KMS-11 (cell line): ENCODE measurements at regions not wholly inside any gene's neighbourhood (a gene's known extent, or its start where the extent isn't known, plus 50 kb on each side); places are given as distances from the start of the nearest gene placed in this dataset.

ENCODE experiments used
- H2AFZ ChIP-seq: fragments of 200-600 bp; sonication (generic); 2 replicates; pipeline ENCODE4 v1.6.1; 2016; ENCODE audit warnings: antibody characterized with exemption, mixed run types, low read depth
- H3K27ac ChIP-seq: fragments of 200-600 bp; sonication (generic); 2 replicates; pipeline ENCODE4 v1.6.1; 2016; ENCODE audit warnings: mild to moderate bottlenecking, mixed run types
- H3K27me3 ChIP-seq: fragments of 200-600 bp; sonication (generic); 2 replicates; pipeline ENCODE4 v1.6.1; 2017; ENCODE audit warnings: mild to moderate bottlenecking, low read depth, mixed run types, moderate library complexity; ENCODE audit not compliant: insufficient read depth
- H3K36me3 ChIP-seq: fragments of 200-600 bp; sonication (generic); 2 replicates; pipeline ENCODE4 v1.6.1; 2017; ENCODE audit warnings: mild to moderate bottlenecking, mixed run types; ENCODE audit not compliant: insufficient read depth
- H3K4me1 ChIP-seq: fragments of 200-600 bp; sonication (generic); 2 replicates; pipeline ENCODE4 v1.6.1; 2016; ENCODE audit warnings: mild to moderate bottlenecking, low read depth, mixed run types; ENCODE audit not compliant: poor library complexity, severe bottlenecking
- H3K4me2 ChIP-seq: fragments of 200-600 bp; sonication (generic); 2 replicates; pipeline ENCODE4 v1.7.0; 2016; ENCODE audit warnings: mild to moderate bottlenecking, mixed run types
- H3K4me3 ChIP-seq: fragments of 200-600 bp; sonication (generic); IDR thresholded peaks from 2 replicates; pipeline ENCODE4 v1.6.1; 2017; ENCODE audit warnings: low read depth, low read length, mixed read lengths; ENCODE audit not compliant: insufficient read depth
- H3K79me2 ChIP-seq: fragments of 200-600 bp; sonication (generic); 2 replicates; pipeline ENCODE4 v1.6.1; 2016; ENCODE audit warnings: low read depth, mixed run types; ENCODE audit not compliant: insufficient read depth
- H3K9ac ChIP-seq: fragments of 200-600 bp; sonication (generic); 2 replicates; pipeline ENCODE4 v1.6.1; 2016; ENCODE audit warnings: mild to moderate bottlenecking, mixed run types
- H4K20me1 ChIP-seq: fragments of 200-600 bp; sonication (generic); 2 replicates; pipeline ENCODE4 v1.6.1; 2016; ENCODE audit warnings: mild to moderate bottlenecking, mixed run types; ENCODE audit not compliant: insufficient read depth
- TF ChIP-seq, protein P1 (sequence below): fragments of 200-600 bp; sonication (generic); conservative IDR thresholded peaks from 2 replicates; pipeline ENCODE4 v1.6.1; 2017; ENCODE audit warnings: low read depth, mild to moderate bottlenecking, antibody characterized with exemption, low read length, moderate library complexity, mixed read lengths

DNA sequence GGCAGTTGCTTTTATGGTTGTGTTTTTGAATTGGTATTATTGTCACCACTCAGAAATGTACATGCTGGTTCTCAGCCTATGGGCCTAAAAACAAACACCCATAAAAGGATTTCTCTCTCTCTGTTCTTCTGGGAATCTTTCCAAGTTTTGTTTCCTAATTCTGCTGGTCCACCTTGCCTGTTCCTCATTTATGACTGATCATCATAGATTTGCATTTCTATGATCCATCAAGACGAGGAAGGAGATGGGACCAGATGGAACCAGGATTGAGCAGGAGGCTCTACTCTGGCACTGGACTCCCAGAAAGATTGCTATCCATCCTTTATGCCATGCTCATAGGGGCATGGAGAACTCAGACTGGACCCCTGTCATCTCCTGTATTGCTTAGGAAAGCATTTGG, 162.2 kb downstream of the C1orf94 start:
- Histone ChIP-seq H4K20me1 (no peaks in the 10 kb centered on the region), H3K4me3 (no peak overlapping the region), H2AFZ (no peak overlapping the region), H3K4me1 (no peaks in the 10 kb centered on the region), H3K27me3 (no peaks in the 10 kb centered on the region), H3K79me2 (no peaks in the 10 kb centered on the region), H3K36me3 (no peaks in the 10 kb centered on the region), H3K4me2 (no peak overlapping the region), H3K9ac (no peak overlapping the region), H3K27ac (no peak overlapping the region)
- TF ChIP-seq, protein P1, sequence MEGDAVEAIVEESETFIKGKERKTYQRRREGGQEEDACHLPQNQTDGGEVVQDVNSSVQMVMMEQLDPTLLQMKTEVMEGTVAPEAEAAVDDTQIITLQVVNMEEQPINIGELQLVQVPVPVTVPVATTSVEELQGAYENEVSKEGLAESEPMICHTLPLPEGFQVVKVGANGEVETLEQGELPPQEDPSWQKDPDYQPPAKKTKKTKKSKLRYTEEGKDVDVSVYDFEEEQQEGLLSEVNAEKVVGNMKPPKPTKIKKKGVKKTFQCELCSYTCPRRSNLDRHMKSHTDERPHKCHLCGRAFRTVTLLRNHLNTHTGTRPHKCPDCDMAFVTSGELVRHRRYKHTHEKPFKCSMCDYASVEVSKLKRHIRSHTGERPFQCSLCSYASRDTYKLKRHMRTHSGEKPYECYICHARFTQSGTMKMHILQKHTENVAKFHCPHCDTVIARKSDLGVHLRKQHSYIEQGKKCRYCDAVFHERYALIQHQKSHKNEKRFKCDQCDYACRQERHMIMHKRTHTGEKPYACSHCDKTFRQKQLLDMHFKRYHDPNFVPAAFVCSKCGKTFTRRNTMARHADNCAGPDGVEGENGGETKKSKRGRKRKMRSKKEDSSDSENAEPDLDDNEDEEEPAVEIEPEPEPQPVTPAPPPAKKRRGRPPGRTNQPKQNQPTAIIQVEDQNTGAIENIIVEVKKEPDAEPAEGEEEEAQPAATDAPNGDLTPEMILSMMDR, result no peak

DNA sequence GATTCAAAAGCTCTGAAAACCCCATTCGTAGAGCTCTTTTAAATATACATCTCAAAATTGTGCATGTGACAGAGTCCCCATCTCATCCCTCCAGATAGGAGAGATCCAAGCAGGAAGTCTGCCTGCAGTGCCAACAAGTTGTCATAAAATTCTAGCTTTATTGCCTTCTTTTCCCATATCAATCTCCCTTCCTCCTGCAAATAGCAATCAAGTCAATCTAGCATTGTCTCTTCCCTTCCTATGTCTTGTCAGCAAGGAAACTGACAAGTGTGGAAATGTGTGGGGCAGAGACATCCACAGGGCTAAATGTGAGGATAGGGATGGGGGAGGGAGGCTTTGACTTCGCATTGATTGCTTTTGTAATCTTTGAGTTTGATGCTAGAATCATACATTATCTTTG, 165.2 kb downstream of the C1orf94 start:
- no peak overlapping the region for H3K4me3 ChIP-seq
- H3K79me2 ChIP-seq, result no peaks in the 10 kb centered on the region
- TF ChIP-seq, protein P1, result no peak
- no peaks in the 10 kb centered on the region for H3K27me3 ChIP-seq
- H4K20me1 ChIP-seq, result no peaks in the 10 kb centered on the region
- no peak overlapping the region for H3K27ac ChIP-seq
- no peaks in the 10 kb centered on the region for H3K36me3 ChIP-seq
- H3K4me2 ChIP-seq, result no peak overlapping the region
- H3K4me1 ChIP-seq, result no peaks in the 10 kb centered on the region
- H2AFZ ChIP-seq, result no peak overlapping the region
- H3K9ac ChIP-seq, result no peak overlapping the region

DNA sequence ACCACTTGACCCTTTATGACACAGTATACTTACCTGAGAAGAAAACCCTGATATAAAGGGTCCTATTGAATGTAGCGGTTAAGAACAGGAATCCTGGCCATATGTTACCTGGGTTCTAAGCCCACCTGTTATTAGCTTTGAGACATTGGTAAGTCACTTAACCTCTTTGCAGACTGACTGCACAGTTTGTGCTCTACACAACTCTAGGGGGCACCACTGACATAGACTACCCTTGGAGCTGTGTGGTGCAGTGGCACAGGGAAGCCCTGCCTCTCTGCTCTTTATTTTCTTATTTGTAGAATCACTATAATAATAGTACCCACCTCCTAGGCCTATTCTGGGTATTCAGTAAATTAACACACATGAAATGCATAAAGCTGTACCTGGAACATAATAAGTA, 165.6 kb downstream of the C1orf94 start:
- Histone ChIP-seq H3K4me3 (no peak overlapping the region), H3K79me2 (no peaks in the 10 kb centered on the region), H3K27ac (no peak overlapping the region), H4K20me1 (no peaks in the 10 kb centered on the region), H3K36me3 (no peaks in the 10 kb centered on the region), H2AFZ (no peak overlapping the region), H3K4me2 (no peak overlapping the region), H3K27me3 (no peaks in the 10 kb centered on the region), H3K4me1 (no peaks in the 10 kb centered on the region), H3K9ac (no peak overlapping the region)
- TF ChIP-seq, protein P1, result no peak

DNA sequence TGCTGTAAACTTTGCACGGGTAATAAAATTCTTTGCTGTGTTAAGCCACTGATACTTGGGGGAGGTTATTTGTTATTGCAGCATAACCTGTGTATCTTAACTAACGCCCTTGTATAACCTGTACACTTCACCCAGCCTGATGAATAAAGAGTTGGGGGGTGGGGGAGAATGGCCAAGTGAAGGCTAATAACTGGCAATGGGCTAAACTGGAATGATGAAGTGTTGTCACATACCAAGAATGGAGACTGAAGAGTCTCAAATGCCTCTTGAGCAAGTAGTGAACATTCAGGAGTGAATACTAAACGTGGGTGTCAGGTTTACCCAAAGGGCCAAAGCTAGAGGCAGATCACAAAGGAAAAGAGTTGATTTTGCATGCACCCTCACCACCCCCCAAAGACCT, 169.4 kb downstream of the C1orf94 start:
- H3K36me3 ChIP-seq, result no peaks in the 10 kb centered on the region
- H3K4me1 ChIP-seq, result no peaks in the 10 kb centered on the region

More for the DNA sequence above, 169.4 kb downstream of the C1orf94 start:
- Histone ChIP-seq H3K27ac (no peak overlapping the region), H2AFZ (no peak overlapping the region), H4K20me1 (no peaks in the 10 kb centered on the region), H3K4me3 (no peak overlapping the region), H3K79me2 (no peaks in the 10 kb centered on the region), H3K4me2 (no peak overlapping the region), H3K9ac (no peak overlapping the region), H3K27me3 (no peaks in the 10 kb centered on the region)
- TF ChIP-seq, protein P1, result no peak
